Neural cell (in vitro differentiated cells): ENCODE measurements at regions not wholly inside any gene's neighbourhood (a gene's known extent, or its start where the extent isn't known, plus 50 kb on each side); places are given as distances from the start of the nearest gene placed in this dataset.

Experiments used
- H2AFZ ChIP-seq: fragments of 200-600, 300-800 bp; sonication (generic), shearing (Covaris generic); 2 replicates; pipeline ENCODE4 v1.6.0; 2014; ENCODE audit warnings: low read depth, mild to moderate bottlenecking, antibody characterized with exemption, low read length, moderate library complexity
- H3F3A ChIP-seq: fragments of 200-600 bp; shearing (Covaris generic); 2 replicates; pipeline ENCODE4 v1.6.1; 2016; ENCODE audit warnings: mild to moderate bottlenecking, moderate library complexity, mixed read lengths, antibody characterized with exemption, low read length; ENCODE audit not compliant: insufficient read depth, poor library complexity, severe bottlenecking
- H3K27ac ChIP-seq: fragments of 200-600, 300-800 bp; sonication (generic), shearing (Covaris generic); 2 replicates; pipeline ENCODE4 v1.5.1; 2014; ENCODE audit warnings: mild to moderate bottlenecking, low read length, moderate library complexity
- H3K27me3 ChIP-seq: fragments of 300-800, 200-600 bp; sonication (generic), shearing (Covaris generic); 2 replicates; pipeline ENCODE4 v1.6.0; 2014; ENCODE audit warnings: mild to moderate bottlenecking, low read depth, low read length, moderate library complexity; ENCODE audit not compliant: insufficient read depth
- H3K36me3 ChIP-seq: fragments of 300-800, 200-600 bp; sonication (generic), shearing (Covaris generic); 2 replicates; pipeline ENCODE4 v1.5.1; 2014; ENCODE audit warnings: mild to moderate bottlenecking, antibody characterized with exemption, low read length, moderate library complexity; ENCODE audit not compliant: insufficient read depth
- H3K4me2 ChIP-seq: fragments of 300-800, 200-600 bp; sonication (generic), shearing (Covaris generic); 2 replicates; pipeline ENCODE4 v1.6.0; 2014; ENCODE audit warnings: mild to moderate bottlenecking, low read length
- H3K4me3 ChIP-seq: fragments of 300-800, 200-600 bp; sonication (generic), shearing (Covaris generic); 2 replicates; pipeline ENCODE4 v1.5.1; 2014; ENCODE audit warnings: mild to moderate bottlenecking, low read length, moderate library complexity
- H3K79me2 ChIP-seq: fragments of 200-600 bp; shearing (Covaris generic); replicated peaks from 2 replicates; pipeline ENCODE4 v1.6.0; 2014; ENCODE audit warnings: mild to moderate bottlenecking, low read length, moderate library complexity; ENCODE audit not compliant: insufficient read depth
- H3K9ac ChIP-seq: fragments of 300-800, 200-600 bp; sonication (generic), shearing (Covaris generic); 2 replicates; pipeline ENCODE4 v1.6.1; 2016; ENCODE audit warnings: mild to moderate bottlenecking, low read length, mixed read lengths
- H3K9me2 ChIP-seq: fragments of 200-600 bp; shearing (Covaris generic); 2 replicates; pipeline ENCODE4 v1.6.1; 2016; ENCODE audit warnings: mild to moderate bottlenecking, low read length, mixed read lengths; ENCODE audit not compliant: insufficient read depth
- H3K9me3 ChIP-seq: fragments of 200-600, 300-800 bp; sonication (generic), shearing (Covaris generic); 2 replicates; pipeline ENCODE4 v1.6.1; 2016; ENCODE audit warnings: mild to moderate bottlenecking, mixed run types, low read length, moderate library complexity, mixed read lengths
- H4K20me1 ChIP-seq: fragments of 200-600 bp; shearing (Covaris generic); 2 replicates; pipeline ENCODE4 v1.6.1; 2016; ENCODE audit warnings: mild to moderate bottlenecking, mixed run types; ENCODE audit not compliant: insufficient read depth
- EP300 ChIP-seq: fragments of 450-650 bp; conservative IDR thresholded peaks from 2 replicates; pipeline ENCODE4 v1.6.1; 2014; ENCODE audit warnings: antibody characterized with exemption, mild to moderate bottlenecking, moderate library complexity; ENCODE audit not compliant: poor library complexity, severe bottlenecking
- EZH2 ChIP-seq: fragments of 200-600, 300-800 bp; shearing (Covaris generic), sonication (generic); IDR thresholded peaks from 2 replicates; pipeline ENCODE4 v1.6.1; 2014; ENCODE audit warnings: antibody characterized with exemption, low read length, borderline replicate concordance, mild to moderate bottlenecking; ENCODE audit not compliant: insufficient read depth, poor library complexity, severe bottlenecking
- MXI1 ChIP-seq: fragments of 450-650 bp; conservative IDR thresholded peaks from 2 replicates; pipeline ENCODE4 v1.6.1; 2014; ENCODE audit warnings: antibody characterized with exemption, mild to moderate bottlenecking; ENCODE audit not compliant: poor library complexity, severe bottlenecking
- POLR2AphosphoS5 ChIP-seq: IDR thresholded peaks from 2 replicates; pipeline ENCODE4 v1.6.1; 2012
- RAD21 ChIP-seq: fragments of 450-650 bp; conservative IDR thresholded peaks from 2 replicates; pipeline ENCODE4 v1.6.1; 2014; ENCODE audit warnings: antibody characterized with exemption, mild to moderate bottlenecking, moderate library complexity
- SMC3 ChIP-seq: fragments of 450-650 bp; conservative IDR thresholded peaks from 2 replicates; pipeline ENCODE4 v1.6.1; 2014; ENCODE audit warnings: antibody characterized with exemption, mild to moderate bottlenecking, moderate library complexity; ENCODE audit not compliant: poor library complexity
- TAF1 ChIP-seq: IDR thresholded peaks from 2 replicates; pipeline ENCODE4 v1.6.1; 2012; ENCODE audit warnings: low read depth
- TF ChIP-seq, protein P1 (sequence below): fragments of 450-650 bp; IDR thresholded peaks from 2 replicates; pipeline ENCODE4 v1.5.1; 2014; ENCODE audit warnings: antibody characterized with exemption, mild to moderate bottlenecking, moderate library complexity; ENCODE audit not compliant: poor library complexity, severe bottlenecking
- TF ChIP-seq, protein P2 (sequence below): IDR thresholded peaks from 2 replicates; pipeline ENCODE4 v1.6.1; 2012; ENCODE audit warnings: borderline replicate concordance

DNA sequence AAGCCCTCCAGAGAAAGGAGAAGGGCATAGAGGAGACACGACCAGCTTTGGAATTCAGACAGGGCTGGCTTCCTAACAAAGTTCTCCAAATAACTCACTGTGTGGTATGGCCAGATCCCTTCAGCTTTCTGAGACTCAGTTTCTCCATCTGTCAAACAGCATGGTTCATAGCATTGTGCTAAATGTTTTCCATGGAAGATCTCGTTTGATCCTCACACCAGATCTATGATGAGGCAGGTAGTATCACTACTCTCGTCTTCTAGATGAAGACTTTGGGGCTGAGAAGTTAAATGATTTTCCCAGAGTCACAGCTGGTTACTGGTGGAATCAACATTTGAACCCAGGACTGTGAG lies 507.3 kb downstream of the HAPSTR1 start:
- H3K79me2 ChIP-seq: no peaks in the 10 kb centered on the region
- no peaks in the 10 kb centered on the region for H3K36me3 ChIP-seq
- H4K20me1 ChIP-seq: no peaks in the 10 kb centered on the region
- H2AFZ ChIP-seq: no peak overlapping the region
- no peak overlapping the region for H3K4me2 ChIP-seq
- TF ChIP-seq TAF1 (no peak), EP300 (no peak), MXI1 (no peak), POLR2AphosphoS5 (no peak), RAD21 (no peak), SMC3 (no peak), EZH2 (no peak)
- TF ChIP-seq, protein P1, sequence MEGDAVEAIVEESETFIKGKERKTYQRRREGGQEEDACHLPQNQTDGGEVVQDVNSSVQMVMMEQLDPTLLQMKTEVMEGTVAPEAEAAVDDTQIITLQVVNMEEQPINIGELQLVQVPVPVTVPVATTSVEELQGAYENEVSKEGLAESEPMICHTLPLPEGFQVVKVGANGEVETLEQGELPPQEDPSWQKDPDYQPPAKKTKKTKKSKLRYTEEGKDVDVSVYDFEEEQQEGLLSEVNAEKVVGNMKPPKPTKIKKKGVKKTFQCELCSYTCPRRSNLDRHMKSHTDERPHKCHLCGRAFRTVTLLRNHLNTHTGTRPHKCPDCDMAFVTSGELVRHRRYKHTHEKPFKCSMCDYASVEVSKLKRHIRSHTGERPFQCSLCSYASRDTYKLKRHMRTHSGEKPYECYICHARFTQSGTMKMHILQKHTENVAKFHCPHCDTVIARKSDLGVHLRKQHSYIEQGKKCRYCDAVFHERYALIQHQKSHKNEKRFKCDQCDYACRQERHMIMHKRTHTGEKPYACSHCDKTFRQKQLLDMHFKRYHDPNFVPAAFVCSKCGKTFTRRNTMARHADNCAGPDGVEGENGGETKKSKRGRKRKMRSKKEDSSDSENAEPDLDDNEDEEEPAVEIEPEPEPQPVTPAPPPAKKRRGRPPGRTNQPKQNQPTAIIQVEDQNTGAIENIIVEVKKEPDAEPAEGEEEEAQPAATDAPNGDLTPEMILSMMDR: no peak
- TF ChIP-seq, protein P2, sequence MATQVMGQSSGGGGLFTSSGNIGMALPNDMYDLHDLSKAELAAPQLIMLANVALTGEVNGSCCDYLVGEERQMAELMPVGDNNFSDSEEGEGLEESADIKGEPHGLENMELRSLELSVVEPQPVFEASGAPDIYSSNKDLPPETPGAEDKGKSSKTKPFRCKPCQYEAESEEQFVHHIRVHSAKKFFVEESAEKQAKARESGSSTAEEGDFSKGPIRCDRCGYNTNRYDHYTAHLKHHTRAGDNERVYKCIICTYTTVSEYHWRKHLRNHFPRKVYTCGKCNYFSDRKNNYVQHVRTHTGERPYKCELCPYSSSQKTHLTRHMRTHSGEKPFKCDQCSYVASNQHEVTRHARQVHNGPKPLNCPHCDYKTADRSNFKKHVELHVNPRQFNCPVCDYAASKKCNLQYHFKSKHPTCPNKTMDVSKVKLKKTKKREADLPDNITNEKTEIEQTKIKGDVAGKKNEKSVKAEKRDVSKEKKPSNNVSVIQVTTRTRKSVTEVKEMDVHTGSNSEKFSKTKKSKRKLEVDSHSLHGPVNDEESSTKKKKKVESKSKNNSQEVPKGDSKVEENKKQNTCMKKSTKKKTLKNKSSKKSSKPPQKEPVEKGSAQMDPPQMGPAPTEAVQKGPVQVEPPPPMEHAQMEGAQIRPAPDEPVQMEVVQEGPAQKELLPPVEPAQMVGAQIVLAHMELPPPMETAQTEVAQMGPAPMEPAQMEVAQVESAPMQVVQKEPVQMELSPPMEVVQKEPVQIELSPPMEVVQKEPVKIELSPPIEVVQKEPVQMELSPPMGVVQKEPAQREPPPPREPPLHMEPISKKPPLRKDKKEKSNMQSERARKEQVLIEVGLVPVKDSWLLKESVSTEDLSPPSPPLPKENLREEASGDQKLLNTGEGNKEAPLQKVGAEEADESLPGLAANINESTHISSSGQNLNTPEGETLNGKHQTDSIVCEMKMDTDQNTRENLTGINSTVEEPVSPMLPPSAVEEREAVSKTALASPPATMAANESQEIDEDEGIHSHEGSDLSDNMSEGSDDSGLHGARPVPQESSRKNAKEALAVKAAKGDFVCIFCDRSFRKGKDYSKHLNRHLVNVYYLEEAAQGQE: no peak
- no peaks in the 10 kb centered on the region for H3K9me2 ChIP-seq
- H3K9me3 ChIP-seq: no peaks in the 10 kb centered on the region
- H3K9ac ChIP-seq: no peak overlapping the region
- no peak overlapping the region for H3K4me3 ChIP-seq
- no peaks in the 10 kb centered on the region for H3K27me3 ChIP-seq
- no peaks in the 10 kb centered on the region for H3F3A ChIP-seq
- no peak overlapping the region for H3K27ac ChIP-seq

DNA sequence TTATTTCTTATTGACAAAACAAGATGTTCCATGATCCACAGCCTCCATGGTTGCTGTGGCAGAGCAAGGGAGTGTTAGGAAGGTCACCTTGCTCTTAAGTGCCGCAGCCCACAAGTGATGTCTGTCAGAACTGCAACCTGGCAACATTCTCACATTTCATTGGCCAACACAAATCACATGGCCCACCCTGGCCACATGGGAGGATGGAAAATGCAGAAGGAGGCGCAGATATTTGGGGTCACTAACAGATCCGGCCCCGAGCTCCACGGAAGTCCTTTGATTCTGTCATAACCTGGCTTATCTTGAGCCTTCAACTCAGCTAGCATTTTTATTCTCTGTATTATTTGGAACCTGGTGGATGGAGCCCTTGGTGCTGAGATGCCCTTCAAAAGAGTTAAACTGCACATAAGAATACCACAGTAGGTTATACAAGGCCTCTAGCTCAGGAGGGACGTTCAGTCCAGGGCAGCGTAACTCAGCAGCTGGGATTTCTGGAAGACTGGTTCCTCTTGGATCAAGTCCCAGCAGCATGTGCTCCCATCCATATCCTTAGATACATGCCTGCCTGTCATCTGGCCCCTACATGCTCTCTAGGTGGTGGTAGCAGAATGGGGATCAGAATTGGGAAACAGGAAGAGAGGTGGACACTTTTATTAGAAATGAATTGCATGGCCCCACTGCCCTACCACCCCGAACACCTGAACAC lies 508.1 kb downstream of the HAPSTR1 start:
- H3K4me2 ChIP-seq: no peak overlapping the region
- H3K27me3 ChIP-seq: no peaks in the 10 kb centered on the region
- no peaks in the 10 kb centered on the region for H3K36me3 ChIP-seq
- no peaks in the 10 kb centered on the region for H3K9me2 ChIP-seq
- no peaks in the 10 kb centered on the region for H3K9me3 ChIP-seq
- TF ChIP-seq MXI1: no peak
- TF ChIP-seq RAD21: no peak
- no peak for TF ChIP-seq TAF1
- TF ChIP-seq, protein P2: no peak
- TF ChIP-seq SMC3: no peak
- no peak for TF ChIP-seq EZH2
- H3K79me2 ChIP-seq: no peaks in the 10 kb centered on the region
- H4K20me1 ChIP-seq: no peaks in the 10 kb centered on the region
- no peaks in the 10 kb centered on the region for H3F3A ChIP-seq
- no peak overlapping the region for H2AFZ ChIP-seq
- no peak overlapping the region for H3K27ac ChIP-seq
- no peak overlapping the region for H3K4me3 ChIP-seq
- no peak overlapping the region for H3K9ac ChIP-seq
